Omental fat pad (tissue), 3 donors: ENCODE measurements at regions not wholly inside any gene's neighbourhood (a gene's known extent, or its start where the extent isn't known, plus 50 kb on each side); places are given as distances from the start of the nearest gene placed in this dataset.

Experiments
- ATAC-seq: fragments of 150-250 bp; one replicate; pipeline ENCODE4 v1.9.1; 2016; ENCODE audit warnings: mild to moderate bottlenecking, moderate library complexity; ENCODE audit not compliant: low FRiP score
- DNase-seq: peaks from one replicate; pipeline ENCODE4 v3.0.0-alpha.2; 2019; ENCODE audit warnings: low spot score
- TF ChIP-seq, protein P1 (sequence below), 3 donors: fragments of 450-650 bp; IDR thresholded peaks; one replicate each; pipeline ENCODE4 v1.5.1; 2016 to 2017; ENCODE audit warnings: antibody characterized with exemption in 3 of 3, mild to moderate bottlenecking in 3 of 3, moderate library complexity in 2 of 3

DNA sequence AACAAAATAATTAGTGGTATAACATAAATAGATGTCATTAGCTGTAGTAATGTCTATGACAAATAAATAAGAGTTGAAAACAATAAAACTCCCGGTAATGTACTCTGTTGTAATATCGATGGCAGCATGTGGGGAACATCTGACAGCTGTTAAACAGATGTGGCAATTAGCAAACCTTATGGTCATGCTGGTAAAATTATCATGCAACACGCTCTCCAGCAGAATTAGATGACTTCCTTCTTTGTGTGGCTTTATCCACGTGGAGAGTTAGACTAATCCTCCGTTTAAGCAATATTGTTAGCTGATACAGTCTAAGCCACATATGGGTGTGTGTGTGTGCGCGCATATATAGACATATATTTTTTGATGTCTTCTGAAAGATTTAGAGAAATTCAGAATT, 77.7 kb upstream of the ZFP64 start:
- DNase-seq (no peak), ATAC-seq (no peak)
- TF ChIP-seq, protein P1, sequence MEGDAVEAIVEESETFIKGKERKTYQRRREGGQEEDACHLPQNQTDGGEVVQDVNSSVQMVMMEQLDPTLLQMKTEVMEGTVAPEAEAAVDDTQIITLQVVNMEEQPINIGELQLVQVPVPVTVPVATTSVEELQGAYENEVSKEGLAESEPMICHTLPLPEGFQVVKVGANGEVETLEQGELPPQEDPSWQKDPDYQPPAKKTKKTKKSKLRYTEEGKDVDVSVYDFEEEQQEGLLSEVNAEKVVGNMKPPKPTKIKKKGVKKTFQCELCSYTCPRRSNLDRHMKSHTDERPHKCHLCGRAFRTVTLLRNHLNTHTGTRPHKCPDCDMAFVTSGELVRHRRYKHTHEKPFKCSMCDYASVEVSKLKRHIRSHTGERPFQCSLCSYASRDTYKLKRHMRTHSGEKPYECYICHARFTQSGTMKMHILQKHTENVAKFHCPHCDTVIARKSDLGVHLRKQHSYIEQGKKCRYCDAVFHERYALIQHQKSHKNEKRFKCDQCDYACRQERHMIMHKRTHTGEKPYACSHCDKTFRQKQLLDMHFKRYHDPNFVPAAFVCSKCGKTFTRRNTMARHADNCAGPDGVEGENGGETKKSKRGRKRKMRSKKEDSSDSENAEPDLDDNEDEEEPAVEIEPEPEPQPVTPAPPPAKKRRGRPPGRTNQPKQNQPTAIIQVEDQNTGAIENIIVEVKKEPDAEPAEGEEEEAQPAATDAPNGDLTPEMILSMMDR (IDR thresholded peaks at IDR 0.05) = no peak

DNA sequence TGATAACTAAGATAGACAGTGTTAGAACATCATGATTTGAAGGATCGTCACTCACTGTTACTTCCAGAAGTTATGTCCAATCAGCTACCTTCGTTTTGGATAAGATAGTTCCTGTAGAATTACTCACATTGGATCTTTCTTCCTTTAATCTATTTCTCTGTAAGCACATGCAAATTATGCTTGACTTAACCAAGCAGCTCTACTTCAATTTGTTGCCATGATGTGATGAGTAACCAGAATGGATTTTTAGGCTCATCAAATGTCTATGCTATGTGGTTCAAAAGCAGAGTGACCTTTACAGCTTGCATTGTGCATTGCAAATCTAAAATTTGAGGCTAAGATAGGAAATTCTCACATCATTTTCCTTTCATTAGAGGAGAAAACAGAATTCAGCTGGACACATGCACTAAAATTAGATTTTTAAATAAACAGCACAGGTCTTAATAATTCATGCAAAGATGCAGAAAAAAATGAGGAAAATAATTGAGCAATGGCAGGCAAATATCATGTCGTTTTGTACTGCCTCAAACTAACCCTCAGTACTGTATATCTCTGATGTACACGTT, 76.7 kb upstream of the ZFP64 start:
- ATAC-seq (no peak), DNase-seq (no peak)

DNA sequence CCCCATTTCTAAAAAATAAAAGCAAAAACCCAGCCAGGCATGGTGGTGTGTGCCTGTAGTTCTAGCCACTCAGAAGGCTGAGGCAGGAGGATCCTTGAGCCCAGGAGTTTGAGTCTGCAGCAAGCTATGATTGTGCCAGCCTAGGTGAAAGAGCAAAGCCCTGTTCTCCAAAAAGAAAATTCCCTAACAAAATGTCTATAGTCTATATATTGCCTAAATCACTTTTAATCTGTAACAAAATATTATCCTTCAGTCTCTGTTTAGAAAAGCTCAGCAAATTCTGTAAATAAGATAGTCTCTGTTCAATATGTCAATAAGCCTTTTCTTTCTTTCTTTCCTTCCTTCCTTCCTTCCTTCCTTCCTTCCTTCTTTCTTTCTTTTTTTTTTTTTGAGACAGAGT, 75.8 kb upstream of the ZFP64 start:
- no peak for DNase-seq
- TF ChIP-seq, protein P1 (IDR thresholded peaks at IDR 0.05) = no peak
- ATAC-seq = no peak

More for the DNA sequence above, 76.7 kb upstream of the ZFP64 start:
- TF ChIP-seq, protein P1 (IDR thresholded peaks at IDR 0.05) = no peak

DNA sequence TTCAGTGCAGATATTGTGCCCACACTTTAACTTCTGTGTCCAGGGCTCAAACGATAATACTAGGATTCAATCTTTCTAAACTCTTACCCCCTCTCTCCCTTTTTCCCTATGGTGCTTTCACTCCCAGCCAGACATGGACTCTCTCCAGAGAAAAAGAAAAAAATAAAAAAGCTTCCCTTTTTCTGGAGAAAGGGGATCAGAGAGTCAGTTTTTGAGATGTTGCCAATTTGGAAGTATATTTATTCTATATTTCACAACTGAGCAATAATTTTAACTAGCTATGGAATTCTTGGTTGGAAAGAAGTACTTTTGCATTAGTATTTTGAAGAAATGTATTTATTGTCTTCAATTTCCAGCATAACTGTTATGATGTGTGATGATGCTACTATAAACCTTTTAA, 72.2 kb upstream of the ZFP64 start:
- TF ChIP-seq, protein P1 (IDR thresholded peaks at IDR 0.05) = no peak
- no peak for DNase-seq
- no peak for ATAC-seq

DNA sequence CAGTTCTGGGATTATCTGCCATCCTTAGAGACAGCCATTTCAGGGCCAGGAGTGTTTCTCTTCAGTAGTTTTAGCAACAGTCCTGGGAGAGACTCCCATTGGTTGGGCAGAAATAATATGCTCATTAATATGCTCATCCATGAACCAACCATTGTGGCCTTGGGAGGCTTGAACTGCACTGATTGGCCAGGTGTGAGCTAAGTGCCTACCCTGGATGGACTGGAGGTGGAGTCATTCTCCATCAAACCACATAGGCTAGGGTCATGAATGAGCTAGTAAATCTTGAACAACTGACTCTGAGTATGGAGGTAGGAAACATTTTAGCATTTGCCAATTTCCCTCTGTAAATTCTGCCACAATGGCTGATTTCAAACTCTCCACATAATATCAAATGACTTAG, 70.2 kb upstream of the ZFP64 start:
- DNase-seq = no peak
- TF ChIP-seq, protein P1 (IDR thresholded peaks at IDR 0.05) = no peak
- ATAC-seq = no peak

DNA sequence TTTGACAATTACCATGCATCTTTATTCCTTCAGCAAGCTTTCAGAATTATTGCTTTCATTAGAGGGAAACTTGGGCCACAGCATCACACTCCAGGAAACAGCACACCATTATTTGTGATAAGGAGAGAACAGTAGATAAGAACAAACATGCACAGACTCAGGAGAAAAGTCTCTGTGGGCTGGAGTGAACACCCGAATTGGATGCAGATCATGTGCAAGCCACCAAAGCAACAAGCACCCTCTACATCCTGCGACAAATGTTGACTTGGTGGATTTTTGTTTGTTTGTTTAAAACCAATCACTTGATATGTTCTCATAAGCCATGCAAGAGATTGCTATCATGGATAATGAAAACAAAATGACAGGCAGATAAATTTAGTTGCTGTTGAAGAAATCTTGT, 67.7 kb upstream of the ZFP64 start:
- ATAC-seq (no peak), DNase-seq (no peak)
- TF ChIP-seq, protein P1 (IDR thresholded peaks at IDR 0.05) = no peak

DNA sequence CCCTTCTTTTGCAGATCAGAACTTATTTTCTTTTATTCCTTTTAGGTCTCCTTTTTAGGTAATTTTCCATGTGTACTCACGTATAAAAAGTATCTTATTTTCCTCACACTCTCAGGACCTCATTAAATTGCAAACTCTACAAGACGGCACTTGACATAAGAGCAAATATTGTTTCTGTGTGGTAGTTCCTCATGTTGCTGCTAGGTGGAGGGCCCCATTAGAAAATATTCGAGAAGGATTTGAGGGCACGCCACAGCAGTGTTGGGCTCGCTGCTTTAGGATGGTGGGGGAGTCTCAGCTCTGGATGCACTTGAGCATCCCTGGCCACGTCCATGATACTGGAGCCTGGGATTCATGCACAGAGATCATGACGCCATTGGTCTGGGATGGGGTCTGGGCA, 64.9 kb upstream of the ZFP64 start:
- DNase-seq = no peak
- no peak for ATAC-seq
- TF ChIP-seq, protein P1 (IDR thresholded peaks at IDR 0.05) = no peak
